ENCODE measurements at regions not wholly inside any gene's neighbourhood (a gene's known extent, or its start where the extent isn't known, plus 50 kb on each side); places are given as distances from the start of the nearest gene placed in this dataset.

GRCh38 chr13:40283666-40284065, 382.8 kb downstream of the FOXO1 start:
- WGBS, 3 donors, result 79 to 96% (median 92%) methylated on average over 3 of the region's 3 CpGs
- TF ChIP-seq CTCF (IDR thresholded peaks at IDR 0.05), result no peak

DNA sequence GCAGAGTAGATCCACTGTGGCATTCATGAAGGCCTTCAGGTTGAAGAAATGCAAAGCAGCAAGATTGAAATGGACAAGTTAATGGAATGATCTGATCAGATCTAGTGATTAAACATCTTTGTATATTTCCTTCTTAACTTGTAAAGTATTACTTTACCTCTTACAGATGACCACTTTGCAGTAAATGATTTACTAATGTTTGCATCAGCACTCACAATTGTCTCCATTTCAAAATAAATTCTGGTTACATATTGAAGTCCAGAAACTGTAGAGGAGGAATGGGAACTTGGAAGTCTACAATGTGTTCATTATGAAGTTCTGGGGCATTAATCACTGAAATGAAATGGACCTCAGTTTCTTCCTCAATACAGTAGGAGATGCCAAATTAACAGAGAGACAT, 380.8 kb downstream of the FOXO1 start:
- H3K27ac ChIP-seq, result no peak overlapping the region
- DNase-seq, result no peak
- intact Hi-C loops (cut with DNase I), result no loop called here

More at GRCh38 chr13:40283666-40284065, 382.8 kb downstream of the FOXO1 start:
- Histone ChIP-seq H3K4me3 (no peak overlapping the region), H3K4me1 (no peaks in the 10 kb centered on the region), H3K27me3 (ENCODE audit: insufficient read depth in 3 of 3, low read length in 2 of 3) (no peaks in the 10 kb centered on the region), H3K9me3 (no peaks in the 10 kb centered on the region), H3K36me3 (ENCODE audit: insufficient read depth in 1 of 2, low read depth in 1 of 2) (no peaks in the 10 kb centered on the region), H3K27ac (no peak overlapping the region)
- intact Hi-C loops (cut with DNase I), result no loop called here
- DNase-seq (no peak), ATAC-seq (no peak)

DNA sequence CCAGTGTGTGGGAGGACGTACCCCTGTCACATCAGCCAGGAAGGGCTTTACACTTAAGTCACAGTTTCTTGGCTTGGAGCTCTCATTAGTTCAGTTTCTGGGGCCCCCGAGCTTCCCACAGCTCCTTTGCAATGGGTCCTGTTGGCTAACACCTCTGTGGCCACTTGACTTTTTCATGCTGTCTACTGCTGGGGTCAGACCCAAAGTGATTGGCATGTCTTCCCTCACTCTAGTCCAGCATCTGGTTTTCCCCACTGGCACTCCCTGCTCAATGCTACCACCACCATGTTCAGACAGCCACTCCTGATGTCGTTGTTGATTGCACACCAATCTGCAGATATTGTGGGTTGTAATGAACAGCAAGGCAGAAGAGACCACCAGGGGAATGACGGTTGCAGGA, 379.0 kb downstream of the FOXO1 start:
- Histone ChIP-seq H3K27me3 (ENCODE audit: insufficient read depth in 3 of 3, low read length in 2 of 3) (no peaks in the 10 kb centered on the region), H3K4me1 (no peaks in the 10 kb centered on the region), H3K9me3 (no peaks in the 10 kb centered on the region), H3K4me3 (no peak overlapping the region), H3K27ac (no peak overlapping the region), H3K36me3 (ENCODE audit: insufficient read depth in 1 of 2, low read depth in 1 of 2) (no peaks in the 10 kb centered on the region)
- no peak for ATAC-seq
- DNase-seq, result no peak
- intact Hi-C loops (cut with DNase I), result no loop called here
- WGBS, 3 donors, result 85 to 90% (median 88%) methylated on average over 4 of the region's 4 CpGs
- no peak for TF ChIP-seq CTCF (IDR thresholded peaks at IDR 0.05)

More for the DNA sequence above, 380.8 kb downstream of the FOXO1 start:
- no peaks in the 10 kb centered on the region for H3K4me1 ChIP-seq
- no peak for ATAC-seq
- TF ChIP-seq CTCF (IDR thresholded peaks at IDR 0.05), result no peak
- no peaks in the 10 kb centered on the region for H3K9me3 ChIP-seq
- no peaks in the 10 kb centered on the region for H3K36me3 ChIP-seq (ENCODE audit: insufficient read depth in 1 of 2, low read depth in 1 of 2)
- H3K4me3 ChIP-seq, result no peak overlapping the region
- no peaks in the 10 kb centered on the region for H3K27me3 ChIP-seq (ENCODE audit: insufficient read depth in 3 of 3, low read length in 2 of 3)

- ATAC-seq (no peak), DNase-seq (no peak)
- WGBS, 3 donors, result 71 to 87% (median 80%) methylated on average over 4 of the region's 4 CpGs
- Histone ChIP-seq H3K27ac (no peak overlapping the region), H3K27me3 (ENCODE audit: insufficient read depth in 3 of 3, low read length in 2 of 3) (no peaks in the 10 kb centered on the region), H3K9me3 (no peaks in the 10 kb centered on the region), H3K4me3 (no peak overlapping the region), H3K4me1 (no peaks in the 10 kb centered on the region), H3K36me3 (ENCODE audit: insufficient read depth in 1 of 2, low read depth in 1 of 2) (no peaks in the 10 kb centered on the region)
- intact Hi-C loops (cut with DNase I), result no loop called here
- no peak for TF ChIP-seq CTCF (IDR thresholded peaks at IDR 0.05)
Observed at GRCh38 chr13:40288259-40288658, 378.2 kb downstream of the FOXO1 start.

DNA sequence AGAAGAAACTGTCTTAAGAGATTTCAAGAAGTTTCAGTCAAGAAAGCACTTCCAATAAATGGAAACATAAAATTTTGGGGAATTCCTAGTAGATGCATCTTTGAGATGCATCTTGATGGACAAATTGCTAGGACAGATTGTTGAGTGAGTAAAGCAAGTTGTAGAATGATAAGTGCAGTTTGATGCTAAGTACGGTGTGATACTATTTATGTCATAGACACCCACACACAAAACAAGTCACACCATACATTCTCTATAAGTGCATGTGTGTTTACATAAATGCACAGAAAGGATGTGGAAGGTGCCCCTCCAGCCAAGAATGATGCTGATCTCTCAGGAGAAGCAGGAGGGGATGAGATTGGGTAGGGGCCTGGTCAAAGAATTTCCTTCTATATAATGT, 375.7 kb downstream of the FOXO1 start:
- TF ChIP-seq CTCF (IDR thresholded peaks at IDR 0.05), result no peak
- Histone ChIP-seq H3K4me1 (no peaks in the 10 kb centered on the region), H3K4me3 (no peak overlapping the region), H3K36me3 (ENCODE audit: insufficient read depth in 1 of 2, low read depth in 1 of 2) (no peaks in the 10 kb centered on the region), H3K27me3 (ENCODE audit: insufficient read depth in 3 of 3, low read length in 2 of 3) (no peaks in the 10 kb centered on the region), H3K9me3 (peaks cover 6% of the 10 kb centered on the region), H3K27ac (no peak overlapping the region)
- no peak for DNase-seq
- WGBS, 3 donors, result 85 to 93% (median 93%) methylated on average over 1 of the region's 1 CpG
- ATAC-seq, result no peak
- intact Hi-C loops (cut with DNase I), result no loop called here
